ENCODE measurements at regions not wholly inside any gene's neighbourhood (a gene's known extent, or its start where the extent isn't known, plus 50 kb on each side); places are given as distances from the start of the nearest gene placed in this dataset.

GRCh38 chr2:228613133-228613850 is 431.8 kb upstream of the SPHKAP start:
- TF ChIP-seq, protein P1, sequence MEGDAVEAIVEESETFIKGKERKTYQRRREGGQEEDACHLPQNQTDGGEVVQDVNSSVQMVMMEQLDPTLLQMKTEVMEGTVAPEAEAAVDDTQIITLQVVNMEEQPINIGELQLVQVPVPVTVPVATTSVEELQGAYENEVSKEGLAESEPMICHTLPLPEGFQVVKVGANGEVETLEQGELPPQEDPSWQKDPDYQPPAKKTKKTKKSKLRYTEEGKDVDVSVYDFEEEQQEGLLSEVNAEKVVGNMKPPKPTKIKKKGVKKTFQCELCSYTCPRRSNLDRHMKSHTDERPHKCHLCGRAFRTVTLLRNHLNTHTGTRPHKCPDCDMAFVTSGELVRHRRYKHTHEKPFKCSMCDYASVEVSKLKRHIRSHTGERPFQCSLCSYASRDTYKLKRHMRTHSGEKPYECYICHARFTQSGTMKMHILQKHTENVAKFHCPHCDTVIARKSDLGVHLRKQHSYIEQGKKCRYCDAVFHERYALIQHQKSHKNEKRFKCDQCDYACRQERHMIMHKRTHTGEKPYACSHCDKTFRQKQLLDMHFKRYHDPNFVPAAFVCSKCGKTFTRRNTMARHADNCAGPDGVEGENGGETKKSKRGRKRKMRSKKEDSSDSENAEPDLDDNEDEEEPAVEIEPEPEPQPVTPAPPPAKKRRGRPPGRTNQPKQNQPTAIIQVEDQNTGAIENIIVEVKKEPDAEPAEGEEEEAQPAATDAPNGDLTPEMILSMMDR (IDR thresholded peaks at IDR 0.05) = no peak
- H2AFZ ChIP-seq (ENCODE audit: insufficient read depth, low read depth, low read length, poor library complexity, severe bottlenecking) = no peak overlapping the region
- H3K79me2 ChIP-seq (ENCODE audit: insufficient read depth, low read length) = no peaks in the 10 kb centered on the region
- H3K27me3 ChIP-seq (ENCODE audit: control insufficient read depth in 2 of 2, insufficient read depth in 2 of 2, low read length in 2 of 2) = no peaks in the 10 kb centered on the region
- H3K27ac Mint-ChIP-seq = no peak overlapping the region
- no peak overlapping the region for H3K27ac ChIP-seq (ENCODE audit: low read depth in 1 of 2, low read length in 2 of 2)
- H3K9ac ChIP-seq (ENCODE audit: insufficient read depth, low read length, poor library complexity, severe bottlenecking) = no peak overlapping the region
- WGBS (ENCODE audit: insufficient coverage) = 86% methylated on average over 3 of the region's 8 CpGs
- H3K9me3 Mint-ChIP-seq = peaks cover 0 to 13% (median 4%) of the 10 kb centered on the region in 7 donors
- intact Hi-C loops (cut with micrococcal nuclease) = no loop called here
- no peak overlapping the region for H3K4me3 Mint-ChIP-seq
- H3K27me3 Mint-ChIP-seq (ENCODE audit: low read depth in 3 of 3) = peaks cover 0 to 1% (median 0%) of the 10 kb centered on the region in 3 donors
- H3K36me3 Mint-ChIP-seq = no peaks in the 10 kb centered on the region
- no peaks in the 10 kb centered on the region for H3K9me3 ChIP-seq (replicated peaks in 1 of 2; ENCODE audit: control insufficient read depth in 1 of 2, insufficient read depth in 1 of 2, low read length in 2 of 2)
- no peaks in the 10 kb centered on the region for H3K36me3 ChIP-seq (replicated peaks in 1 of 2; ENCODE audit: control insufficient read depth in 1 of 2, insufficient read depth in 2 of 2, low read length in 2 of 2)
- no peaks in the 10 kb centered on the region for H4K20me1 ChIP-seq (ENCODE audit: insufficient read depth, low read length)
- no peak overlapping the region for H3K4me3 ChIP-seq (replicated peaks in 1 of 3; ENCODE audit: low read depth in 2 of 3, low read length in 3 of 3)
- H3K4me2 ChIP-seq (replicated peaks; ENCODE audit: extremely low read depth, low read length, poor library complexity, severe bottlenecking) = no peak overlapping the region
- H3K4me1 Mint-ChIP-seq = no peaks in the 10 kb centered on the region
- H3K4me1 ChIP-seq (ENCODE audit: control insufficient read depth in 1 of 2, insufficient read depth in 2 of 2, low read length in 2 of 2) = no peaks in the 10 kb centered on the region
- DNase-seq = no peak

GRCh38 chr2:228611171-228611570 is 429.7 kb upstream of the SPHKAP start:
- Mint-ChIP-seq H3K27ac (no peak overlapping the region), H3K4me3 (no peak overlapping the region), H3K9me3 (peaks cover 0 to 9% (median 2%) of the 10 kb centered on the region in 7 donors), H3K4me1 (no peaks in the 10 kb centered on the region), H3K27me3 (ENCODE audit: low read depth in 3 of 3) (no peaks in the 10 kb centered on the region), H3K36me3 (no peaks in the 10 kb centered on the region)
- no peak for DNase-seq
- Histone ChIP-seq H3K27me3 (ENCODE audit: control insufficient read depth in 2 of 2, insufficient read depth in 2 of 2, low read length in 2 of 2) (no peaks in the 10 kb centered on the region), H3K4me3 (replicated peaks in 1 of 3; ENCODE audit: low read depth in 2 of 3, low read length in 3 of 3) (no peak overlapping the region), H3K36me3 (replicated peaks in 1 of 2; ENCODE audit: control insufficient read depth in 1 of 2, insufficient read depth in 2 of 2, low read length in 2 of 2) (no peaks in the 10 kb centered on the region), H3K27ac (ENCODE audit: low read depth in 1 of 2, low read length in 2 of 2) (no peak overlapping the region), H2AFZ (ENCODE audit: insufficient read depth, low read depth, low read length, poor library complexity, severe bottlenecking) (no peak overlapping the region), H3K4me1 (ENCODE audit: control insufficient read depth in 1 of 2, insufficient read depth in 2 of 2, low read length in 2 of 2) (no peaks in the 10 kb centered on the region), H4K20me1 (ENCODE audit: insufficient read depth, low read length) (no peaks in the 10 kb centered on the region), H3K9me3 (replicated peaks in 1 of 2; ENCODE audit: control insufficient read depth in 1 of 2, insufficient read depth in 1 of 2, low read length in 2 of 2) (no peaks in the 10 kb centered on the region), H3K9ac (ENCODE audit: insufficient read depth, low read length, poor library complexity, severe bottlenecking) (no peak overlapping the region), H3K4me2 (replicated peaks; ENCODE audit: extremely low read depth, low read length, poor library complexity, severe bottlenecking) (no peak overlapping the region), H3K79me2 (ENCODE audit: insufficient read depth, low read length) (no peaks in the 10 kb centered on the region)
- no CpG with 5 or more reads among the region's 1 CpG for WGBS (ENCODE audit: insufficient coverage)
- TF ChIP-seq, protein P1 (IDR thresholded peaks at IDR 0.05) = no peak
- intact Hi-C loops (cut with micrococcal nuclease) = no loop called here

Measured in CD14-positive monocyte (primary cell).